H9 (cell line): ENCODE measurements at regions not wholly inside any gene's neighbourhood (a gene's known extent, or its start where the extent isn't known, plus 50 kb on each side); places are given as distances from the start of the nearest gene placed in this dataset.

ENCODE experiments used
- DNase-seq: peaks from one replicate; pipeline ENCODE4 v3.0.0-alpha.2; 2017
- H2AFZ ChIP-seq: one replicate; pipeline ENCODE4 v1.6.1; 2013; ENCODE audit warnings: mild to moderate bottlenecking, low read length, control low read depth, moderate library complexity
- H2AK5ac ChIP-seq: 2 replicates; pipeline ENCODE4 v1.6.1; 2013; ENCODE audit warnings: low read length, control low read depth, mixed read lengths; ENCODE audit not compliant: insufficient read length
- H2BK120ac ChIP-seq: one replicate; pipeline ENCODE4 v1.6.1; 2013; ENCODE audit warnings: low read depth, mild to moderate bottlenecking, low read length, control low read depth, inconsistent platforms; ENCODE audit not compliant: poor library complexity, severe bottlenecking
- H2BK12ac ChIP-seq: 2 replicates; pipeline ENCODE4 v1.6.1; 2013; ENCODE audit warnings: low read length, control low read depth, mixed read lengths, low read depth; ENCODE audit not compliant: insufficient read length
- H2BK15ac ChIP-seq: 2 replicates; pipeline ENCODE4 v1.6.1; 2013; ENCODE audit warnings: low read depth, low read length, control low read depth
- H2BK20ac ChIP-seq: one replicate; pipeline ENCODE4 v1.6.1; 2013; ENCODE audit warnings: low read depth, mild to moderate bottlenecking, low read length, control low read depth, inconsistent platforms; ENCODE audit not compliant: poor library complexity, severe bottlenecking
- H2BK5ac ChIP-seq: 2 replicates; pipeline ENCODE4 v1.6.1; 2013; ENCODE audit warnings: low read length, control low read depth, mixed read lengths; ENCODE audit not compliant: insufficient read length
- H3K14ac ChIP-seq: 2 replicates; pipeline ENCODE4 v1.6.1; 2013; ENCODE audit warnings: low read length, control low read depth; ENCODE audit not compliant: insufficient read depth
- H3K18ac ChIP-seq: 2 replicates; pipeline ENCODE4 v1.6.1; 2013; ENCODE audit warnings: low read depth, mild to moderate bottlenecking, mixed read lengths, low read length, control low read depth; ENCODE audit not compliant: insufficient read length
- H3K23ac ChIP-seq: 2 replicates; pipeline ENCODE4 v1.6.1; 2013; ENCODE audit warnings: low read length, control low read depth, mixed read lengths, low read depth; ENCODE audit not compliant: insufficient read length
- H3K23me2 ChIP-seq: 2 replicates; pipeline ENCODE4 v1.6.1; 2013; ENCODE audit warnings: low read depth, mild to moderate bottlenecking, mixed read lengths, low read length, control low read depth; ENCODE audit not compliant: insufficient read length, poor library complexity, severe bottlenecking
- H3K27ac ChIP-seq: 2 replicates; pipeline ENCODE4 v1.5.1; 2013; ENCODE audit warnings: low read length, control low read depth, mixed read lengths, low read depth; ENCODE audit not compliant: insufficient read length
- H3K27me3 ChIP-seq: 2 replicates; pipeline ENCODE4 v1.6.1; 2013; ENCODE audit warnings: low read length, control low read depth, inconsistent platforms; ENCODE audit not compliant: insufficient read depth
- H3K4ac ChIP-seq: 2 replicates; pipeline ENCODE4 v1.6.1; 2013; ENCODE audit warnings: low read depth, mild to moderate bottlenecking, control low read depth, inconsistent platforms, low read length, moderate library complexity
- H3K4me1 ChIP-seq: 2 replicates; pipeline ENCODE4 v1.6.1; 2013; ENCODE audit warnings: low read length, control low read depth, inconsistent platforms; ENCODE audit not compliant: insufficient read depth
- H3K4me2 ChIP-seq: 2 replicates; pipeline ENCODE4 v1.6.1; 2013; ENCODE audit warnings: low read length, control low read depth, mixed read lengths; ENCODE audit not compliant: insufficient read length, insufficient read depth
- H3K56ac ChIP-seq: 2 replicates; pipeline ENCODE4 v1.6.1; 2013; ENCODE audit warnings: low read depth, mild to moderate bottlenecking, mixed read lengths, low read length, control low read depth; ENCODE audit not compliant: insufficient read length
- H3K79me1 ChIP-seq: 2 replicates; pipeline ENCODE4 v1.6.1; 2013; ENCODE audit warnings: low read depth, mild to moderate bottlenecking, moderate library complexity, low read length, control low read depth, inconsistent platforms; ENCODE audit not compliant: insufficient read depth, poor library complexity, severe bottlenecking
- H3K79me2 ChIP-seq: 2 replicates; pipeline ENCODE4 v1.6.1; 2013; ENCODE audit warnings: low read length, control low read depth, inconsistent platforms; ENCODE audit not compliant: insufficient read depth
- H3K9ac ChIP-seq: 2 replicates; pipeline ENCODE4 v1.6.1; 2013; ENCODE audit warnings: low read length, control low read depth, mixed read lengths; ENCODE audit not compliant: insufficient read length; ENCODE audit errors: extremely low read depth
- H3K9me3 ChIP-seq: one replicate; pipeline ENCODE4 v1.6.1; 2013; ENCODE audit warnings: low read depth, low read length, inconsistent platforms; ENCODE audit not compliant: control insufficient read depth
- H3T11ph ChIP-seq: one replicate; pipeline ENCODE4 v1.6.1; 2013; ENCODE audit warnings: mild to moderate bottlenecking, low read length, control low read depth, inconsistent platforms
- H4K20me1 ChIP-seq: one replicate; pipeline ENCODE4 v1.6.1; 2013; ENCODE audit not compliant: control insufficient read depth, insufficient read length, insufficient read depth
- H4K5ac ChIP-seq: 2 replicates; pipeline ENCODE4 v1.6.1; 2013; ENCODE audit warnings: low read depth, mild to moderate bottlenecking, mixed read lengths, low read length, control low read depth; ENCODE audit not compliant: insufficient read length
- H4K8ac ChIP-seq: replicated peaks from 2 replicates; pipeline ENCODE4 v1.6.1; 2013; ENCODE audit warnings: low read length, control low read depth, mixed read lengths, low read depth; ENCODE audit not compliant: insufficient read length
- H4K91ac ChIP-seq: 2 replicates; pipeline ENCODE4 v1.6.1; 2013; ENCODE audit warnings: low read depth, mild to moderate bottlenecking, moderate library complexity, mixed read lengths, low read length, control low read depth; ENCODE audit not compliant: insufficient read length
- H3K27ac Mint-ChIP-seq, 3 experiments: 2 replicates in 2 of 3; 3 replicates in 1 of 3; pipeline ENCODE4 v1.8.0; 2020 to 2021; ENCODE audit warnings: mixed read lengths in 3 of 3, mild to moderate bottlenecking in 1 of 3, moderate library complexity in 1 of 3
- H3K27me3 Mint-ChIP-seq: 2 replicates; pipeline ENCODE4 v1.8.0; 2021; ENCODE audit warnings: low read depth, mild to moderate bottlenecking, moderate library complexity, mixed read lengths
- H3K36me3 Mint-ChIP-seq, 3 experiments: 2 replicates in 2 of 3; 3 replicates in 1 of 3; pipeline ENCODE4 v1.8.0; 2020 to 2021; ENCODE audit warnings: low read depth in 3 of 3, mixed read lengths in 3 of 3; ENCODE audit not compliant: insufficient read depth in 1 of 3
- H3K4me1 Mint-ChIP-seq, 2 experiments: 2 replicates each; pipeline ENCODE4 v1.8.0; 2020; ENCODE audit warnings: mixed read lengths in 2 of 2
- H3K4me3 Mint-ChIP-seq, 2 experiments: 2 replicates in 1 of 2; 3 replicates in 1 of 2; pipeline ENCODE4 v1.8.0; 2020 to 2021; ENCODE audit warnings: mild to moderate bottlenecking in 2 of 2, mixed read lengths in 2 of 2, moderate library complexity in 1 of 2
- H3K9me3 Mint-ChIP-seq, 2 experiments: 2 replicates in 1 of 2; 3 replicates in 1 of 2; pipeline ENCODE4 v1.8.0; 2020; ENCODE audit warnings: mild to moderate bottlenecking in 2 of 2, mixed read lengths in 2 of 2, moderate library complexity in 1 of 2
- CTCF ChIP-seq: fragments of 200-600 bp; sonication (generic); conservative IDR thresholded peaks from 3 replicates; pipeline ENCODE4 v1.8.0; 2021; ENCODE audit warnings: antibody characterized with exemption, mild to moderate bottlenecking
- WGBS: extraction: QIAGEN DNeasy Blood & Tissue Kit; methylation state at CpG from one replicate; pipeline ENCODE4 v1.1.7; 2013; ENCODE audit warnings: missing lambda C conversion rate, low lambda C conversion rate, mixed read lengths; ENCODE audit not compliant: insufficient read length; ENCODE audit errors: extremely low coverage; 5-methylcytosine and 5-hydroxymethylcytosine counted together

GRCh38 chr2:60391230-60391629 lies 162.2 kb downstream of the BCL11A start:
- no peaks in the 10 kb centered on the region for H3K79me1 ChIP-seq
- no peak overlapping the region for H2AK5ac ChIP-seq
- no peak overlapping the region for H4K8ac ChIP-seq
- Mint-ChIP-seq H3K27ac (no peak overlapping the region), H3K36me3 (no peaks in the 10 kb centered on the region), H3K4me1 (peaks cover 10 to 13% of the 10 kb centered on the region in 2 experiments), H3K9me3 (no peaks in the 10 kb centered on the region), H3K4me3 (no peak overlapping the region), H3K27me3 (peaks cover 15% of the 10 kb centered on the region)
- H3K27ac ChIP-seq = no peak overlapping the region
- H4K5ac ChIP-seq = no peak overlapping the region
- no peak overlapping the region for H3K23ac ChIP-seq
- H3T11ph ChIP-seq = no peak overlapping the region
- no peak overlapping the region for H3K4me2 ChIP-seq
- H3K27me3 ChIP-seq = no peaks in the 10 kb centered on the region
- H4K91ac ChIP-seq = no peak overlapping the region
- no CpG with 5 or more reads among the region's 6 CpGs for WGBS
- H3K18ac ChIP-seq = no peak overlapping the region
- no peaks in the 10 kb centered on the region for H3K9me3 ChIP-seq
- H3K14ac ChIP-seq = no peak overlapping the region
- TF ChIP-seq CTCF = no peak
- no peaks in the 10 kb centered on the region; the same call in 1 of the 2 replicates for H3K4me1 ChIP-seq
- no peak for DNase-seq
- H2BK5ac ChIP-seq = no peak overlapping the region
- H3K4ac ChIP-seq = no peak overlapping the region
- no peak overlapping the region for H2BK120ac ChIP-seq
- no peak overlapping the region for H3K56ac ChIP-seq
- H2BK12ac ChIP-seq = no peak overlapping the region
- no peaks in the 10 kb centered on the region for H4K20me1 ChIP-seq
- no peak overlapping the region for H2AFZ ChIP-seq
- no peak overlapping the region for H3K9ac ChIP-seq
- H2BK20ac ChIP-seq = no peak overlapping the region
- no peak overlapping the region for H2BK15ac ChIP-seq
- H3K79me2 ChIP-seq = no peaks in the 10 kb centered on the region
- no peaks in the 10 kb centered on the region for H3K23me2 ChIP-seq
